Endometrial microvascular endothelial cells (primary cell): ENCODE measurements at regions not wholly inside any gene's neighbourhood (a gene's known extent, or its start where the extent isn't known, plus 50 kb on each side); places are given as distances from the start of the nearest gene placed in this dataset.

ENCODE experiments used
- in situ Hi-C: cut with HindIII; loops from 2 replicates; pipeline ENCODE4 v1.10.0; 2017; ENCODE audit warnings: low sequenced_read_pairs, low pct_unique_long_range_greater_than_20kb; ENCODE audit errors: inconsistent ontology term

GRCh38 chr22:48144318-48144717 lies 1381.9 kb downstream of the TBC1D22A start:
- in situ Hi-C loops = no loop called here

- in situ Hi-C loops = no loop called here
Observed at GRCh38 chr22:48143856-48144255, 1381.4 kb downstream of the TBC1D22A start.

- in situ Hi-C loops = no loop called here
Observed at GRCh38 chr22:48142388-48142787, 1379.9 kb downstream of the TBC1D22A start.

GRCh38 chr22:48141301-48141700 lies 1378.9 kb downstream of the TBC1D22A start:
- in situ Hi-C loops = no loop called here

GRCh38 chr22:48140261-48140813 lies 1377.9 kb downstream of the TBC1D22A start:
- in situ Hi-C loops = no loop called here

GRCh38 chr22:48139776-48140175 lies 1377.3 kb downstream of the TBC1D22A start:
- in situ Hi-C loops = no loop called here

- in situ Hi-C loops = no loop called here
Observed at GRCh38 chr22:48138855-48139254, 1376.4 kb downstream of the TBC1D22A start.

GRCh38 chr22:48138427-48138826 lies 1376.0 kb downstream of the TBC1D22A start:
- in situ Hi-C loops = no loop called here

GRCh38 chr22:48137640-48138039 lies 1375.2 kb downstream of the TBC1D22A start:
- in situ Hi-C loops = no loop called here

- in situ Hi-C loops = no loop called here
Observed at GRCh38 chr22:48135592-48135991, 1373.1 kb downstream of the TBC1D22A start.

- in situ Hi-C loops = no loop called here
Observed at GRCh38 chr22:48125416-48125815, 1363.0 kb downstream of the TBC1D22A start.

GRCh38 chr22:48121984-48122383 lies 1359.5 kb downstream of the TBC1D22A start:
- in situ Hi-C loops = no loop called here

GRCh38 chr22:48118654-48119053 lies 1356.2 kb downstream of the TBC1D22A start:
- in situ Hi-C loops = no loop called here

- in situ Hi-C loops = no loop called here
Observed at GRCh38 chr22:48116871-48117270, 1354.4 kb downstream of the TBC1D22A start.

GRCh38 chr22:48112687-48113521 lies 1350.5 kb downstream of the TBC1D22A start:
- in situ Hi-C loops = no loop called here

GRCh38 chr22:48106715-48107259 lies 1344.3 kb downstream of the TBC1D22A start:
- in situ Hi-C loops = no loop called here

GRCh38 chr22:48106215-48106614 lies 1343.8 kb downstream of the TBC1D22A start:
- in situ Hi-C loops = no loop called here

- in situ Hi-C loops = no loop called here
Observed at GRCh38 chr22:48105259-48105658, 1342.8 kb downstream of the TBC1D22A start.

- in situ Hi-C loops = no loop called here
Observed at GRCh38 chr22:48104766-48105165, 1342.3 kb downstream of the TBC1D22A start.

GRCh38 chr22:48104102-48104738 lies 1341.8 kb downstream of the TBC1D22A start:
- in situ Hi-C loops = no loop called here
